Immature natural killer cell (primary cell): ENCODE measurements at regions not wholly inside any gene's neighbourhood (a gene's known extent, or its start where the extent isn't known, plus 50 kb on each side); places are given as distances from the start of the nearest gene placed in this dataset.
A peak's percentile ranks its signal among the peaks of the same experiment; 100 is the strongest.
"Not testable (repeated sequence)": the region's sequence is repeated elsewhere in the genome, so short reads cannot be mapped to it uniquely, and the experiment has no call there.

Source experiments
- DNase-seq, 3 donors: peaks; one replicate each; pipeline ENCODE4 v3.0.0; 2022; ENCODE audit warnings: mixed read lengths in 1 of 3
- H3K27ac Mint-ChIP-seq, 6 donors: one replicate each; pipeline ENCODE4 v1.8.0; 2020; ENCODE audit warnings: mixed read lengths in 6 of 6, mild to moderate bottlenecking in 5 of 6, inconsistent platforms in 4 of 6, moderate library complexity in 3 of 6
- H3K27me3 Mint-ChIP-seq, 3 donors: one replicate each; pipeline ENCODE4 v1.8.0; 2020 to 2021; ENCODE audit warnings: low read depth in 3 of 3, mild to moderate bottlenecking in 3 of 3, mixed read lengths in 3 of 3, moderate library complexity in 3 of 3, inconsistent platforms in 1 of 3
- H3K36me3 Mint-ChIP-seq, 3 donors: one replicate each; pipeline ENCODE4 v1.8.0; 2020; ENCODE audit warnings: mixed read lengths in 3 of 3, inconsistent platforms in 2 of 3, mild to moderate bottlenecking in 2 of 3
- H3K4me1 Mint-ChIP-seq, 2 donors: one replicate each; pipeline ENCODE4 v1.8.0; 2020; ENCODE audit warnings: inconsistent platforms in 2 of 2, mild to moderate bottlenecking in 2 of 2, mixed read lengths in 2 of 2, moderate library complexity in 1 of 2
- H3K4me3 Mint-ChIP-seq, 5 donors: one replicate each; pipeline ENCODE4 v1.8.0; 2020; ENCODE audit warnings: mild to moderate bottlenecking in 5 of 5, mixed read lengths in 5 of 5, inconsistent platforms in 3 of 5, moderate library complexity in 3 of 5
- H3K9me3 Mint-ChIP-seq, 6 donors: one replicate each; pipeline ENCODE4 v1.8.0; 2020; ENCODE audit warnings: mild to moderate bottlenecking in 6 of 6, mixed read lengths in 6 of 6, inconsistent platforms in 4 of 6, moderate library complexity in 3 of 6

DNA sequence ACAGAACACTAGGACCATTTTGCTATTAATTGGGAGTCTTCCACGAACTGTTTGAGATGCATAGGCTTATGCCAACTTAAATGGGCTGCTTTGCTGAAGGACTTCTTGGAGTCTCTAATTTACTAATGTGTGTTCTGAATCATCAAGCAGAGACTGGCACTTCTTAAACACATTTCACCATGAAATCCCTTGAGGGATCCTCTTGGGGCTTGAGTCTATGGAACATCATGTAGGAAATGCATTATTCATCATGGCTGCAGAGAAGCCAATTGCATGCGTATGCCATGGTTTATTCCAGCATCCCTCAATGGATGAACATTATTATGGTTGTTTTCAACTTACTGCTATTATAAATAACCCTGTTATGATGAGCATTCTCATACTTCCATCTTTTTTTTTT, 73.4 kb downstream of the FGD2 start:
- Mint-ChIP-seq H3K27me3 (peaks cover 2 to 8% (median 6%) of the 10 kb centered on the region in 3 donors), H3K27ac (no peak overlapping the region), H3K36me3 (no peaks in the 10 kb centered on the region), H3K9me3 (no peaks in the 10 kb centered on the region), H3K4me3 (no peak overlapping the region), H3K4me1 (peaks cover 0 to 2% of the 10 kb centered on the region in 2 donors)
- DNase-seq = no peak

DNA sequence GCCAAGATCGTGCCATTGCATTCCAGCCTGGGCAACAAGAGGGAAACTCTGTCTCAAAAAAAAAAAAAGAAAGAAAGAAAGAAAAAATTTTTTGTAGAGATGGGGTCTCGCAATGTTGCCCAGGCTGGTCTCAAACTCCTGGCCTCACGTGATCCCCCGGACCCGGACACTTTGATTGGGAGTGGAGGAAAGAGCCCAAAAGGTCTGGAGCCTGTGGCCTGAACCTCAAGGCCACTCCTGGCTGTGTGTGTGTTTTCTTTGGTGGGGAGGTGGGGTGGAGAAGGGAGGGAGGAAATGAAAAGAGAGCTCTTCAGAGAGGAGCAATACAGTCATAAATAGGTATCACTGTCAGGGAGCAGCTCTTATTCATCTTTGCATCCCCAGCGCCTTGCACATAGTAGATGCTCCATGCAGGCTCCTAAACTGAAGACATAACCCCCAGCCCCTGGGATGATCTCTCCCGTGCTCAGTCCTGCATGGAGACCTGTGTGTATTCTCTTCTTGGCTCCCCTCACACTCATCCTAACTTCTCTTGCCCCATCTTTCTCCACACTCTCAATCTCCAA, 75.7 kb downstream of the FGD2 start:
- H3K36me3 Mint-ChIP-seq = no peaks in the 10 kb centered on the region
- DNase-seq = no peak
- H3K9me3 Mint-ChIP-seq = no peaks in the 10 kb centered on the region
- H3K4me1 Mint-ChIP-seq = no peaks in the 10 kb centered on the region
- H3K27me3 Mint-ChIP-seq = peaks cover 3 to 6% (median 6%) of the 10 kb centered on the region in 3 donors
- H3K27ac Mint-ChIP-seq = no peak overlapping the region
- H3K4me3 Mint-ChIP-seq = no peak overlapping the region

DNA sequence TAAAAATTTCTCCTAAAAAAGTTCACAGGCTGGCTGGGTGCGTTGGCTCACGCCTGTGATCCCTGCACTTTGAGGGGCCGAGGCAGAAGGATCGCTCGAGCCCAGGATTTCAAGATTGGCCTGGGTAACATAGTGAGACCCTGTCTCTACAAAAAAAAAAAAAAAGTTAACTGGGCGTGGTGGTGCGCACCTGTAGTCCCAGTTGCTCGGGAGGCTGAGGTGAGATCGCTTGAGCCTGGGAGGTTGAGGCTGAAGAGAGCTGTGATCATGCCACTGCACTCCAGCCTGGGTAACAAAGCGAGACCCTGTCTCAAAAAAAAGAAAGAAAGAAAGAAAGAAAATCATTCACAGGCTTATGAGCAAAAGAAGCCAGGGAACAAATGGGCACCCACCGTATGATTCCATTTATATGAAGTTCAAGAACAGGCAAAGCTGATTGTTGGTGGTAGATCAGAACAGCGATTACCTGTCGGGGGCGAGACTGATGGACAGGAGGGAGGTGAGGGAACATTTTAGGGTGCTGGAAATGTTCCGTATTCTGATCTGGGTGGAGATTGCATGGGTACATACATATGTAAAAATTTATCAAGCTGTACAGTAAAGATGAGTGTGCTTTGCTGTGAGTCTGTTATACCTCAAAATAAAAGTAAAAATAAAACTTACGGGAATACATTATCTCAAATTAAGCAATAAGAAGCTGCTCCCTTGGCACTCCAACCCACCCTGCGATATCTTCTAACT, 77.1 kb downstream of the FGD2 start:
- DNase-seq = no peak

DNA sequence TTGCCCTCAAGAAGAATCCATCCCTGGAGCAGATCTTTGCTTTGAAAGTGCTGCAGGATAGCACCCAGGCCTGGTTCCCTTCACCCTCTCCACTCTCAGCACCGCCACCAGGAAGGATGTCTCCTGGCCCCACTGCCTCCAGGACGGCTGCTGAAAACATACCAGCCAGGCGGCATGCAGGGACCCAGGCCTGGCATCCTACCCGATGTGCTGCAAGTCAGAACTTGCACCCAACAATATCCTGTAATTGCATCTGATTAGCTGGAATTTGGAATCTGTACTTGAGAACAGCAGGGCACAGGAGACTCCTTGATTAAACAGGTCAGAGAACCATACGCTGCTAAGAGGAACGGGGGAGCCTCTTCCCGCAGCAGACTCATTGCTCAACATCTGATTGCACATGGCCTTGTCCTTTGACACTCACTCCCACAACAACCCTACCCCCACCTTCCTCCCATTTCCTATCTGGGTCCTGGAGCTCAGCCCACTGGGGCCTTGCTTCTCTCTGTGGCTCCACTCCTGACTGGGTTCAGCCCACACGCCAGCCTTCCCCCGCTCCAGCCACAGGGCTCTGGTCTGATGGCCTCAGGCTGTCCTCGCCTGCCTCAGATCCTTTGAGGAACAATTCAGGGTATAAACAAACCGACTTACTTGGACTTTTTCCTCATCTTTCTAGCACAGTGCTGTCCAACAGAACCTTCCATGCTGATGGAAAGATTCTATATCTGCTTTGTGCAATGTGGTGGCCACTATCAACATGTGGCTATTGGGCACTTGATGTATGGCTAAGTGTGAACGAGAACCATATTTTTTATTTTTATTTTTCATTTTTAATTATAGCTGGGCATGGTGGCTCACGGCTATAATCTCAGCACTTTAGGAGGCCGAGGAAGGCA, 78.0 kb downstream of the FGD2 start:
- Mint-ChIP-seq H3K4me1 (no peaks in the 10 kb centered on the region), H3K9me3 (no peaks in the 10 kb centered on the region), H3K27me3 (peaks cover 3 to 6% (median 5%) of the 10 kb centered on the region in 3 donors), H3K4me3 (no peak overlapping the region), H3K27ac (peak overlapping the region in 1 of 6 donors; percentile 16), H3K36me3 (peaks cover 0 to 4% (median 0%) of the 10 kb centered on the region in 3 donors)
- DNase-seq = no peak

More for the DNA sequence above, 77.1 kb downstream of the FGD2 start:
- H3K4me1 Mint-ChIP-seq = no peaks in the 10 kb centered on the region
- H3K9me3 Mint-ChIP-seq = no peaks in the 10 kb centered on the region
- no peak overlapping the region for H3K4me3 Mint-ChIP-seq
- H3K27me3 Mint-ChIP-seq = peaks cover 3 to 6% (median 6%) of the 10 kb centered on the region in 3 donors
- H3K27ac Mint-ChIP-seq = no peak overlapping the region
- peaks cover 0 to 2% (median 0%) of the 10 kb centered on the region in 3 donors for H3K36me3 Mint-ChIP-seq

DNA sequence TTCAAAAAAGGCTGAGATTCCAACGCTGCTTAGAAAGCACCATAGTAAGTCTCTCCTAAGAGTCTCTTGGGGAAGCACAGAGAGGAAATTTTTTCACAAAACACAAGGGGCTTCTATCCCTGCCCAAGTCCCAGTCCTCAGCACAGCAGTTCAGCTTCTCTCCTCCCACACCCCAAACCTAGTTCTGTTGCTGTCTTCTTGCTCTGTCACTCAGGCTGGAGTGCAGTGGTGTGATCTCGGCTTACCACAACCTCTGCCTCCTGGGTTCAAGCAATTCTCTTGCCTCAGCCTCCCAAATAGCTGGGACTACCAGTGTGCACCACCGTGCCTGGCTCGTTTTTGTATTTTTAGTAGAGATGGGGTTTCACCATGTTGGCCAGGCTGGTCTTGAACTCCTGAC, 79.2 kb downstream of the FGD2 start:
- H3K4me3 Mint-ChIP-seq, DNase-seq, H3K27me3 Mint-ChIP-seq, H3K27ac Mint-ChIP-seq, H3K36me3 Mint-ChIP-seq, H3K9me3 Mint-ChIP-seq, H3K4me1 Mint-ChIP-seq: not testable (repeated sequence)

DNA sequence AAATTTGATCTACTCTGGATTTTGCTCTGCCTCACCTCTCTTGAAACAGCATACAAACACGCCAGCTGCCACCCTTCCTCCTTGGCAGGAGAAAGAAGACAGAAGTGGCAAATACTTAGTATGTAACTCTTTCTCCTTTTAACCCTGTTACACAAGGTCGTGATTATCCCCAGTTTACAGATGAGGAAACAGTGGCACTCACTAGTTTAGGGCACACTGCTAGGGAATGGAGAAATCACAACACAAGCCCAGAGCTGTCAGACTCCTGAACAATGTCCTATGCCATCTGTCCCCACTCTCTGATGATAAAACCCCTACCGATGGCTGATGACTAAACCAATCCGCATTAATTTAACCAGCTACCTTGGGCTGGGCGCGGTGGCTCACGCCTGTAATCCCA, 79.7 kb downstream of the FGD2 start:
- Mint-ChIP-seq H3K27me3 (peaks cover 3 to 6% (median 5%) of the 10 kb centered on the region in 3 donors), H3K36me3 (peaks cover 0 to 4% (median 0%) of the 10 kb centered on the region in 3 donors), H3K9me3 (no peaks in the 10 kb centered on the region), H3K4me3 (no peak overlapping the region), H3K27ac (no peak overlapping the region), H3K4me1 (no peaks in the 10 kb centered on the region)
- DNase-seq = no peak

DNA sequence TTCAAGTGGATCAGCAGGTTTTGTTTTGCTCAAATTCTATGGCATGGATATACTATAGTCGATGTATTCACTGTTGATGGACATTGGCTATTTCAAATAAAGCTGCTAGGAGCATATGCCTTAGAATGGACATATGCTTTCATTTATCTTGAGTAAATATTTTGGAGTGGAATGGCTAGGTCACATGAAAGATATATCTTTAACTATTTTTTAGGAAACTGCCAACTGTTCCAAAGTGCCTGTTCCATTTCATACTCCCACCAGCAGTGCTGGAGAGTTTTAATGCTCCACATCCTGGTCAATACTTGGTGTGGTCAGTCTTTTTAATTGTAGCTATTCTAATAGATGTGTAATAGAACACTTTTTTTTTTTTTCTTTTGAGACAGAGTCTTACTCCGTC, 81.1 kb upstream of the PIM1 start:
- Mint-ChIP-seq H3K9me3 (no peaks in the 10 kb centered on the region), H3K27ac (no peak overlapping the region)

DNA sequence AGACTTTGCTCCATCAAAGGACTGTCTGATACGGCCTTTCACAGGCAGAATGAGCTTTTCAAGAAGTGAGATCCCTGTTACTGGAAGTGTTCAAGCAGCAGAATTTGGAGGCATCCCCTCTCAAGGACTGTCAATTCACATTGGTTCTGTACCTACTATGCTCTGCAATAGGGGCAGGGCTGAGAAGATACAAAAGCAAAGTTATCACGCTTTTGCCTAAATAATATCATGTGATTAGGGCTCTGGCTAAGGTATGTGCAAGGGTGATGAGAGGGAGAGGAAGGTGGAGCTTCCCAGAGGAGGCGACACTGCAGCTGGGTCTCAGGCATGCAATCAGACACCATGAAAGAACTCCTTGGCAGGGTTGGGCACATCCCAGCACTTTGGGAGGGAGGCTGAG, 80.2 kb upstream of the PIM1 start:
- peaks cover 0 to 5% (median 5%) of the 10 kb centered on the region in 3 donors for H3K27me3 Mint-ChIP-seq
- no peak overlapping the region for H3K4me3 Mint-ChIP-seq
- H3K4me1 Mint-ChIP-seq = no peaks in the 10 kb centered on the region
- H3K9me3 Mint-ChIP-seq = no peaks in the 10 kb centered on the region
- peaks cover 0 to 4% (median 0%) of the 10 kb centered on the region in 3 donors for H3K36me3 Mint-ChIP-seq
- DNase-seq = no peak
- H3K27ac Mint-ChIP-seq = no peak overlapping the region

More for the DNA sequence above, 81.1 kb upstream of the PIM1 start:
- no peak overlapping the region for H3K4me3 Mint-ChIP-seq
- H3K4me1 Mint-ChIP-seq = no peaks in the 10 kb centered on the region
- DNase-seq = no peak
- H3K27me3 Mint-ChIP-seq = peaks cover 0 to 5% (median 5%) of the 10 kb centered on the region in 3 donors
- peaks cover 0 to 4% (median 0%) of the 10 kb centered on the region in 3 donors for H3K36me3 Mint-ChIP-seq

DNA sequence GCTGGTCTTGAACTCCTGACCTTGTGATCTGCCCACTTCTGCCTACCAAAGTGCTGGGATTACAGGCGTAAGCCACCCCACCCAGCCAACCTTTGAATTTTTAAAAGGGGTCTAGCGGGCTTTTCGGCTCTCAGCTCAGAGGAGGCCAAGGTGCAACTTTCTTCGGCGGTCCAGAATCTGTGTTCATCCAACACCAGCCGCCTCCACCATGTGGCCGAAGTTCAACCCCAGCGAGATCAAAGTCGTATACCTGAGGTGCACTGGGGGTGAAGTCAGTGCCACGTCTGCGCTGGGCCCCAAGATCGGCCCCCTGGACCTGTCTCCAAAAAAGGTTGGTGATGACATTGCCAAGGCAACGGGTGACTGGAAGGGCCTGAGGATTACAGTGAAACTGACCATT, 78.8 kb upstream of the PIM1 start:
- not testable (repeated sequence) for H3K27me3 Mint-ChIP-seq, H3K27ac Mint-ChIP-seq, H3K9me3 Mint-ChIP-seq, DNase-seq, H3K4me1 Mint-ChIP-seq, H3K36me3 Mint-ChIP-seq, H3K4me3 Mint-ChIP-seq

DNA sequence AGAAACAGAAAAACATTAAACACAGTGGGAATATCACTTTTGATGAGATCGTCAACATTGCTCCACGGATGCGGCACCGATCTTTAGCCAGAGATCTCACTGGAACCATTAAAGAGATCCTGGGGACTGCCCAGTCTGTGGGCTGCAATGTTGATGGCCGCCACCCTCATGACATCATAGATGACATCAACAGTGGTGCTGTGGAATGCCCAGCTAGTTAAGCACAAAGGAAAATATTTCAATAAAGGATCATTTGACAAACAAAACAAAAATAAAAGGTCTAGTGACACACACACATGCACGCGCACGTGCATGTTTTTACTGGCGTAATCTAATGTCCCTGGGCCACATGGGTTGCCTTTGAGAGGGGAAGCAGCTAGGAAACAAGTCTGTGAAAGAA, 78.4 kb upstream of the PIM1 start:
- not testable (repeated sequence) for DNase-seq, H3K36me3 Mint-ChIP-seq, H3K4me1 Mint-ChIP-seq, H3K9me3 Mint-ChIP-seq, H3K27me3 Mint-ChIP-seq, H3K4me3 Mint-ChIP-seq, H3K27ac Mint-ChIP-seq

DNA sequence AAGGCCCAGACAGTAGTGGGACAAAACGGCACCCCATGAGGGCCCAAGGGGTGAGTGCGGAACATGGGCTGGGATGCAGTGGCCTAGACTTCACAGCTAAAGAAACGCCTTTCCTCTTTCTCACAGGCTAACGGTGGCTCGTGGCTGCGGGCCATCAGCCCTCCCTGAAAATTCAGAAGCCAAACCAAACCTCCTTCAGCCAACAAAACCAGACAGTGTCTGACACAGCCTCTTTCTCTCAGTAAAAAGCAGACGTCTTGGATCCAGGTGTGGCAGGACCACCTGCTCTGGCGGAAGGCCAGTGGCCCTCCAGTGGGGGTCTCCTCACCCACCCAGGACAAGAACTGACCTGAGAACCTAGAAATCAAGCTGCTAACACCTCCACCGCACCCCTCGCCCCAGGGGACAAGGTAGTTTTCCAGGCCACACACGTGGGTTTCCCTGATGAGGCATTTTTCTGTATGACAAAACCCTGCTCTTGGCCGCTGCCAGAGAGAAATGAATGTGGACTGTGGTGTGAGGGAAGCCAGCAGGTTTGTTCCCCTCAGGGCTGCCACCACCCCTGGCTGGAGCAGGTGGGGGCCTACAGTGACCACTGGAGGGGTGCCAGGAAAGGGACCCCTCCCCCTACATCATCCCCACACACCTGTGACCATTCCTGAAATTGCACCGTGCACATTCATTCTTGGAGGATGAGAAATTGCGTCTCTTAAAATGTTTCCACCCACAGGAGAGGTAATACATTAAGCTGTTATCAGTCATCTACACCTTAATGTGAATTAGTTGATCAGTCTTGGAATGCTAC, 76.8 kb upstream of the PIM1 start:
- Mint-ChIP-seq H3K4me1 (peaks cover 0 to 1% of the 10 kb centered on the region in 2 donors), H3K27ac (peak overlapping the region in 2 of 6 donors; percentile 53 to 70), H3K9me3 (no peaks in the 10 kb centered on the region), H3K36me3 (no peaks in the 10 kb centered on the region), H3K27me3 (peaks cover 2 to 5% (median 3%) of the 10 kb centered on the region in 3 donors), H3K4me3 (no peak overlapping the region)
- DNase-seq = no peak

DNA sequence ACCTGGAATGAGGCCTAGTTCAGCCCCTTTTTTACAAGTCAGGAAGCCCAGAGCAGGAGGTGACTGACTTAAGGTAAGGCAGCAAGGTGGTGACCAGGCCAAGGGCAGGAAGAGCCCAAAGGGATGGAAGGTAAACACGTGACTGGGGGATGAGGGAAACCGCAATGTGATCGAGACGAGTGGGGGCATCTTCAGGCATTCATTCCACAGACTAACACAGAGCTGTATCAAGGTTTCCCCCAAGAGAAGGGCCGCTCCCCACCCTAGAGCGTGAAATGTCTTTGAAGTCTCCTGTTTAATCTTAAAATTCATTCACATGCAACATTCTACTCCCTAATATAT, 76.3 kb upstream of the PIM1 start:
- H3K9me3 Mint-ChIP-seq = no peaks in the 10 kb centered on the region
- H3K27ac Mint-ChIP-seq = peak overlapping the region in 2 of 6 donors; percentile 53 to 70
- DNase-seq = no peak
- peaks cover 2 to 5% (median 3%) of the 10 kb centered on the region in 3 donors for H3K27me3 Mint-ChIP-seq
- H3K4me3 Mint-ChIP-seq = no peak overlapping the region
- peaks cover 0 to 1% of the 10 kb centered on the region in 2 donors for H3K4me1 Mint-ChIP-seq
- H3K36me3 Mint-ChIP-seq = no peaks in the 10 kb centered on the region

DNA sequence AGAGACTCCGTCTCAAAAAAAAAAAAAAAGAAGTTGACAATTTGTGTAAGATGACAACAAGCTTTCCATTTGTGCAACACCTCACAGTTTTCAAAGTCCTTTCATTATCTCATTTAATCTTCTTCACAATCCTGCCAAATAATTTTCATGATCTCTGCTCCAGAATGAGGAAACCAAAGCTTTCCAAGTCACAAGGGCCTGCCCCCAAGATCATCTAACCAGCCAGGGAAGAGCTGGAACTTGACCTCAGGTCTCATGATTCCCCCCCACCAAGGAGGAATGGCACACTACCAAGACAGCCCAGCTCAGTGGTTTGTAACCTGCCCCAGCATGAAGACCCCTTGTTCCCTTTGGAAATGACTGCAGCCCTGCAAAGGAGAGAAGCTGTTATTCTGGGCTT, 74.0 kb upstream of the PIM1 start:
- H3K4me1 Mint-ChIP-seq = peaks cover 0 to 1% of the 10 kb centered on the region in 2 donors
- no peak overlapping the region for H3K4me3 Mint-ChIP-seq
- no peaks in the 10 kb centered on the region for H3K9me3 Mint-ChIP-seq
- H3K27me3 Mint-ChIP-seq = peaks cover 0 to 3% (median 2%) of the 10 kb centered on the region in 3 donors
- DNase-seq = no peak
- H3K36me3 Mint-ChIP-seq = no peaks in the 10 kb centered on the region
- peak overlapping the region in 1 of 6 donors; percentile 59 for H3K27ac Mint-ChIP-seq
